ENCODE measurements at regions not wholly inside any gene's neighbourhood (a gene's known extent, or its start where the extent isn't known, plus 50 kb on each side); places are given as distances from the start of the nearest gene placed in this dataset.

DNA sequence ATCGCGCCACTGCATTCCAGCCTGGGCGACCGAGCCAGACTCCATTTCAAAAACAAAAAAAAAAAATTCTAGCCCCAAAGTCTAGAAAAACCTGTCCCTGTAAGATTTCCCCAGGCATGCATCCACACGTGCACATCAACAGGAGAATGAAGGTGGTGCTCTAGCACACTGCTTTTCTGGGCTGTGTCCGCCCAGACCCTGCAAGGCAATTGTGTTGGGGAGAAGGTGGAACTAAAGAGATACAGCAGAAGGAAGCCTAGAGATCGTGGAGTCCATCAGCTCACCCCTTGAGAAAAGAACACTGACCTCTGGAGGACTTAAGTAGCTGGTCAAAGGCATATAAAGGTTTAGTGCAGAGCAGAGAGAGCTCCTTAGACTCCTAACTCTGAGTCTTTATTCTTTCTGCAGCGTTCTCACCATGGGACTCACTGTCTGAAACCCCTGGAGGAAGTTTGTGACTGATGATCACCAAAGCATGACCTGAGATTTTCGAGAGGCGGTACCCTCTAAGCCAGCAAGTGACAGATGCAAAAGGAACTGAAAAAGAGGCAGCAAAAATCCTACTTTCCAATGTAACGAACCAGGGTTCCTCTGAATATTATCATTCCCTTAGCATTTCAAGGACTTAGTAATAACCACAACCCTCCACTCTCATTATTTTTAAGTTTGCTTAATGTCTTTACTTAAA is 179.8 kb downstream of the MEX3B start:
- TF ChIP-seq, protein P1, sequence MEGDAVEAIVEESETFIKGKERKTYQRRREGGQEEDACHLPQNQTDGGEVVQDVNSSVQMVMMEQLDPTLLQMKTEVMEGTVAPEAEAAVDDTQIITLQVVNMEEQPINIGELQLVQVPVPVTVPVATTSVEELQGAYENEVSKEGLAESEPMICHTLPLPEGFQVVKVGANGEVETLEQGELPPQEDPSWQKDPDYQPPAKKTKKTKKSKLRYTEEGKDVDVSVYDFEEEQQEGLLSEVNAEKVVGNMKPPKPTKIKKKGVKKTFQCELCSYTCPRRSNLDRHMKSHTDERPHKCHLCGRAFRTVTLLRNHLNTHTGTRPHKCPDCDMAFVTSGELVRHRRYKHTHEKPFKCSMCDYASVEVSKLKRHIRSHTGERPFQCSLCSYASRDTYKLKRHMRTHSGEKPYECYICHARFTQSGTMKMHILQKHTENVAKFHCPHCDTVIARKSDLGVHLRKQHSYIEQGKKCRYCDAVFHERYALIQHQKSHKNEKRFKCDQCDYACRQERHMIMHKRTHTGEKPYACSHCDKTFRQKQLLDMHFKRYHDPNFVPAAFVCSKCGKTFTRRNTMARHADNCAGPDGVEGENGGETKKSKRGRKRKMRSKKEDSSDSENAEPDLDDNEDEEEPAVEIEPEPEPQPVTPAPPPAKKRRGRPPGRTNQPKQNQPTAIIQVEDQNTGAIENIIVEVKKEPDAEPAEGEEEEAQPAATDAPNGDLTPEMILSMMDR (IDR thresholded peaks at IDR 0.05; ENCODE audit: poor library complexity): no peak
- TF ChIP-seq EZH2phosphoT487 (IDR thresholded peaks at IDR 0.05; ENCODE audit: low read depth, severe bottlenecking, unreplicated experiment) (no peak), EZH2 (IDR thresholded peaks at IDR 0.05; ENCODE audit: borderline replicate concordance) (no peak)

All from hepatocyte (in vitro differentiated cells).